ENCODE measurements at regions not wholly inside any gene's neighbourhood (a gene's known extent, or its start where the extent isn't known, plus 50 kb on each side); places are given as distances from the start of the nearest gene placed in this dataset.
A peak's percentile ranks its signal among the peaks of the same experiment; 100 is the strongest.
"Not testable (repeated sequence)": the region's sequence is repeated elsewhere in the genome, so short reads cannot be mapped to it uniquely, and the experiment has no call there.

DNA sequence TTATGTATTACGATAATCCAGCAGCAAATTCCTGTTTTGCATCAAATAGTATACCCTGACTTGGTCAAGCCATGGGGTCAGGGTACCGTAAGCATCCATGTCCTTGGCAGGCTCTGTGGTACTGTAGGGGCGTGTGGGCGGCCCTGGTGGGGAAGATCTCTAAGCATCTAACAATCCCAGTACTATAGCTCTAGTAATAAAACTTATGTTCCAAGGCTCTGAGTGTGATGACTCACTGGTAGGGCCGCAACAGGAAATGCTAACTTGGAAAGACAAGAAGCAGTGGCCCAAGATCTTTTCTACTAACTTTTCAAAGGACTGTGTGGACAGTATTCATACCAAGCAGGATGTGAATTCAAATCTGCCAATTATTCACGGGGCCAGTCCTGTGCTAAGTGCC is 63.8 kb downstream of the CLEC18A start:
- DNase-seq (ENCODE audit: low spot score): peak; percentile 11

DNA sequence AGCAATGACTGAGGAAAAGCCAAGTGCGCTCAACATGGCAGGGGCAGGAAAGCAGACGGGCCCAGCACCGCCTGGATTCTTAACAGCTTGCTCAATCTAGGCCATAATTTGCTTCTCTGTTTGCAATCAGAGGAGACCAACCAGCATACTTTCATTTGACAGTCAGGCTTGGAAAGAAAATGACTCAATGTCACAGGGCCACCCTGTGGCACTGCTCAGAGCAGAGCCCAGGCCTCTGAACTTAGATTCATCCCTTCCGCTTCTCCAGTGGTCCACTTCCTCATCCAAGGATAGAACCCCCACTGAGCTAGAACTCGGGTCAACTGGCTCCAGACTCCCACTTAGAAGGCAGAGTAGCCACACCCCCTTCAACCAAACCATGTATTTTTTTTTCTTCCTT is 65.6 kb downstream of the CLEC18A start:
- not testable (repeated sequence) for DNase-seq (ENCODE audit: low spot score)

DNA sequence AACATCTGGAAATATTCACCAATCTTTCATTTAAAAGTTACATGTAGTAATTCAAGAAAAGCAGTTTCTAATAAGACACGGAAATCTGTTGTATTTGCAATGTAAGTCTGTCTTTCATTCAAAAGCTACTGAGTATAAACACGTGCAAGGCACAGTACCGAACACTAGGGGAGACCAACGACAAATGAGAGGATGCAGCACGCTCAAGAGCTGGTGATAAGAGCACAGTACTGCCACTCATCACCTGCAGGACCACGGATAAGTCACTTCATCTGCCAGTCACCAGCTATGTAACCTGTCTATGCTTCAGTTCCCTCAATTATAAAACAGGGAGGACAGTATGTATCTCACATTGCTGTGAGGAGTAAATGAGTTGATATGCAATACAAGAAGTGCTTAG is 67.1 kb downstream of the CLEC18A start:
- peak; percentile 22 for DNase-seq (ENCODE audit: low spot score)

DNA sequence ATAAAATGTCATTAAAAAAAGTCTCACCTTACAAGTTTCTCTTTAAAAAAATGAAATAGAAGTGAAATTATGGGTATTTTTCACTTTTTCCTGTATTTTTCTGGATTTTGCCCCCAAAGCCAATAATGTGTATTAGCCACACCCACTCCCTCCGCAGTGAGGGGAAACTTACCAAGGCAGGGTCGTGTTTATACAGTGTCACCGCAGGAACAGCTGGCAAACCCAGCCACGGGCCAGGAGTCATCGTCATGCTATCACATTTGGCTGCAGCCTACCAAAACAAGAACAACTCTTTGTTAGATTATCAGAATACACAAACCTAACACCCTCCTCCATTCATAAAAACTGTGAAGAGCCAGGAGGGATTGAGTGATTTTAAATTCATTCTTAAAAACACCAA is 72.1 kb downstream of the CLEC18A start:
- not testable (repeated sequence) for DNase-seq (ENCODE audit: low spot score)

DNA sequence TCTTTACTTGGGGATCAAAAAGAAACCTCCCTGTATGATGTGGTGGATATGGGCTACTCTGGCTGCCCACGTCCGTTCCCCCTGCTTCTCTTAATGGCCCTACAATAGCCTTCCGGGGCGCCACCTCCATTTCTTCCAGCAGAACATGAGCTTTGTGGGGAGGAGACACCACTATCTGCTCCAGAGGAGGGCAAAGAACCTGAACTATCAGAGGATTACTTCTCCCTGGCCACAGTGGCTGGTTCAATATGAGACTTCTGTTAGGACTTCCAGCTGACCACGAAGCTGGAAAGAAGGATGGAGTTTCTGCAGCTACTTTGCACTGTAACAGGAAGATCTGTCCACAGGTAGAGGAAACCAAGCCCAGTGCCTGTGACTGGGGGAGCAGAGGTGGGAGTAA is 72.8 kb downstream of the CLEC18A start:
- DNase-seq (ENCODE audit: low spot score): not testable (repeated sequence)

DNA sequence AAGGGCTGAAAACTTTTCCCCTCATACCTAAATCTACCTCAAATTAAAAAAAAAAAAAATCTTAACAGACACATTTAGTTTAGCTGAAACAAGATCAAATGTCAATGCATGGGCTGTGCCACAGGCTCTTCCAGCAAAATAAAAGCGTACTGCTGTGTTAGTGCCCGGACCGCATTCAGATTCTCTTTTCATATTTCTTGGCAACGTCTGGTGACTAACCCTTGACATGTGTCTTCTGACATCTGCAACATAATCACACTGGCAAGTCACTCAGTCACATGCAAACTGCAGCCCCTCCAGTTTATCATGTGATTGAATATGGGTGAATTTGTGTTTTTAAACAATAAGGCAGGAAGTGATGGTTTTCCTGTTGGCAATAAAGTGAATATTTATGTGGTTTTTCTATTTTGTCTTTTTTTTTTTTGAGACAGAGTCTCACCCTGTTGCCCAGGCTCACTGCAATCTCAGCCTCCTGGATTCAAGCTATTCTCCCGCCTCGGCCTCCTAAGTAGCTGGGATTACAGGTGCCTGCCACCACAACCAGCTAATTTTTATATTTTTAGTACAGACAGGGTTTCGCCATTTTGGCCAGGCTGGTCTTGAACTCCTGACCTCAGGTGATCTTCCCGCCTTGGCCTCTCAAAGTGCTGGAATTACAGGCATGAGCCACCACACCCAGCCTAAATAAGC is 75.2 kb downstream of the CLEC18A start:
- DNase-seq (ENCODE audit: low spot score): peak; percentile 78

DNA sequence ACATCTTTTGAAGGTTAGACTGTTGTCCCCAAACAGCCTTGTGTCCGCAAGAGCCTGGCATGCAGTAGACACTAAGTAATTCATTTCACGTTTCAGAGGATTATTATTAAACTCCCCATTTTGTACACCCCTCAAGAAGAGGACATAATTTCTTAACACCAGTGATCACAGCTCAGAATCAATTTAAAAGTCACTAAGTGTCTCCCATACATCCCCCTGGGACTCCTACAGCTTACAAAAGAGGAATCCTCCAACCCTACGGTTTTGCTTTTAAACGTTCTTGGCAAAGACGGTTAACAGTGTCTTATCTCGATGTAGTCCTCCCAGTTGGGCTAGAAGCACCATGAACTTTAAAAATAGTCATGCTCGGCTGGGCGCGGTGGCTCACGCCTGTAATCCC is 81.2 kb upstream of the PDPR start:
- not testable (repeated sequence) for DNase-seq (ENCODE audit: low spot score)

DNA sequence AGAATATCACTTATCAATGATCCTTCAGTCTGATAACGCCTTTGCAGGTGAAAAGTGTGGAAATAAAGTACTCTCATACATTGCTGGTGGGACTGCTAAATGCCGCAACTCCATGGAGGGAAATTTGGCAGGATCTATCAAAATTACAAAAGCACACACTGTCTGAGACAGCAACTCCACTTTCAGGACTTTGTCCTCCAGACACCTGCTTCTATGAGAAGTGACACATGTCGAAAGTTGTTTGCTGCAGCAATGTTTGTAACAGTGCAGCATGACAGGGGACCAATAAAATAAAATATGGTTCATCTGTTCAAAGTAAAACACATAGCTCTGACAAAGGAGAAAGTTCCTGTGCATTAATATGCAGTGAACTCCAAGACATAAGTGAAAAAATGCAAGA is 76.2 kb upstream of the PDPR start:
- not testable (repeated sequence) for DNase-seq (ENCODE audit: low spot score)

DNA sequence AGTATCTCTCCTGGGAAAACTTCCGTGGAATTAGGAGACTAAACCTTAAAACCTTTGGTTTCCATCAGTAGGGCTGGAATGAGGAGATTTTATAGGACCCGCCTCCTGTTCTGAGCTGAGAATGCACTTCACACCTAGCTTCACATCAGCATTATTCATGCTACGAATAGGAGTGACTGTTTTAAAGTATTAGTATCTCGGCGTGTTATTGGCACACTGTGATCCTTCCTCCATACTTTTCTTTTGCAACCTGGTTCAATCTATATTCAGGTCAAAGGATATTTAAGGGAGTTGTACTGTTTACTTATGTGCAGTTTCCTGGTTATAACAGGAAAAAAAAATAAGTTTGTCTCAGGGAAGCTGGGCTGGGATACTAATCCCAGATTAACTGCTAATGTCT is 73.6 kb upstream of the PDPR start:
- DNase-seq (ENCODE audit: low spot score): not testable (repeated sequence)

DNA sequence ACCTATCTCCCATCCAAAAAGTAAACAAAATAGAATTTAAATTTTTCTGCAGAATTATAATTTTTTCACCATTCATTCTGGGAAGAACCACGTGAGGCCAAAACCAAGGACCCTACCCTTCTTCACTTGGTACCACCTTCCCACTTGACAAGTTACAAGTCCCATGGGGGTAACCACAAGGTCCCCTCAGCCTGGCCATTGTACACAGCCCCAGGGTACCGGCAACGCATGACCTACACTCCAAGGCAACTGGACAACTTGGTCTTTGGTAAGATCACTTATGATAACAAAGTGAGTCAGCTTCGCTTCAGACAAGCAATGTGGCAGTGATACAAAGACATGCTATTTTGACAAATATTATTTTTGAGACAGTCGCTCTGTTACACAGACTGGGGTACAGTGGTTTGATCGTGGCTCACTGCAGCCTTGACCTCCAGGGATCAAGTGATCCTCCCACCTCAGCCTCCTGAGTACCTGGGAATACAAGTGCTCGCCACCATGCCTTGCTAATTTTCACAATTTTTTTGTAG is 70.5 kb upstream of the PDPR start:
- not testable (repeated sequence) for DNase-seq (ENCODE audit: low spot score)

DNA sequence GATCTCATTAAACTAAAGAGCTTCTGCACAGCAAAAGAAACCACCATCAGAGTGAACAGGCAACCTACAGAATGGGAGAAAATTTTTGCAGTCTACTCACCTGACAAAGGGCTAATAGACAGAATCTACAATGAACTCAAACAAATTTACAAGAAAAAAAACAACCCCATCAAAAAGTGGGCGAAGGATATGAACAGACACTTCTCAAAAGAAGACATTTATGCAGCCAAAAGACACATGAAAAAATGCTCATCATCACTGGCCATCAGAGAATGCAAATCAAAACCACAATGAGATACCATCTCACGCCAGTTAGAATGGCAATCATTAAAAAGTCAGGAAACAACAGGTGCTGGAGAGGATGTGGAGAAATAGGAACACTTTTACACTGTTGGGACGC is 67.6 kb upstream of the PDPR start:
- DNase-seq (ENCODE audit: low spot score): not testable (repeated sequence)

DNA sequence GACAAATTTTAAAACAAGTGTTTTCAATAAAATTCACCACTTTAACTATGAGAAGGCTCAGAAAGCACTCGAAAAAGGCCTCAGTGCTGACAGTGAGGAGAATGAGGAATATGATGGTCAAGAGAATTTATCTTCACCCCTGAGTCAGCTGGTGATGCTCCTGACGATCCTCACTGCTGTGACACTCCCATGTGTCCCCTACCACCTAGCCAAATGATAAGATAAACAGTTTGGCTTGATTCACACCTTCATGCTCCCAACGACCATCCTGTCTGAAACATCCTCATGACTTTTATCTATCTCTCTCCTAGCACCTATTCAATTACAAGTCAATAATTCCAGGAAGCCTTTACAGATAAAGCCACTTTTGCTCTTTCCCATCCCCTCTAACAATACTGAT is 66.0 kb upstream of the PDPR start:
- not testable (repeated sequence) for DNase-seq (ENCODE audit: low spot score)

DNA sequence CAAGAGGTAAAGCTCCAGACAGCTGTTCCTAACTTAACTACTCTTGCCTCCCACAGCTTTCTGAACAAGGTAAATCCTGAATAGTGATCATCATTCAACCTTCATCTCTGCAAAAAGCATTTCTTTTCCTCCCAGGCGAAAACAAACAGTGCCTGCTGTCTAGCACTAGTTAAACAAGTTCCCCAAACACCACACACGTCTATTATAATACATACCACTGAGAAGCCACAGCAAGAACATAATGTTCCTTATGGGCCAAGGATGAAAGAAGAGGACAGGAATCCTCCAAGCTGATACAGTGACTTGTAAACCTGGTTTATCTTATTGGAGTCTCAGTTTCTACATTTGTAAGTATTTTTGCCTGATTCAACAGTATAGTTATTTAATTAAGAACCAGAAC is 56.1 kb upstream of the PDPR start:
- DNase-seq (ENCODE audit: low spot score): not testable (repeated sequence)

DNA sequence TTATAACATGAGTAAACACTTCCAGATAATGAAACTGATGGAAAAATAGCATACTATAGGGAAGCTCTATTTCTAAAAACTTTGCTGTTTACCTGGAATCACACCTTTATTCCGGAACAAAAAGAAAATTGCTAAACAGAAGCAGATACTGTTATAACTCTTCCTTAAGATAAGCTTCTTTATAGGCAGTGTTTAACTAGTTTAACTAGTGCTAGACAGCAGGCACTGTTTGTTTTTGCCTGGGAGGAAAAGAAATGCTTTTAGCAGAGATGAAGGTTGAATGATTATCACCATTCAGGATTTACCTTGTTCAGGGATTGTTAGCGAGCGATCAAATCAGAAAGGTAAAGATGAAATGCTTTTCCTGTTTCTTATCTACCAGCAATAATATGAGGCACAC is 54.7 kb upstream of the PDPR start:
- DNase-seq (ENCODE audit: low spot score): not testable (repeated sequence)

DNA sequence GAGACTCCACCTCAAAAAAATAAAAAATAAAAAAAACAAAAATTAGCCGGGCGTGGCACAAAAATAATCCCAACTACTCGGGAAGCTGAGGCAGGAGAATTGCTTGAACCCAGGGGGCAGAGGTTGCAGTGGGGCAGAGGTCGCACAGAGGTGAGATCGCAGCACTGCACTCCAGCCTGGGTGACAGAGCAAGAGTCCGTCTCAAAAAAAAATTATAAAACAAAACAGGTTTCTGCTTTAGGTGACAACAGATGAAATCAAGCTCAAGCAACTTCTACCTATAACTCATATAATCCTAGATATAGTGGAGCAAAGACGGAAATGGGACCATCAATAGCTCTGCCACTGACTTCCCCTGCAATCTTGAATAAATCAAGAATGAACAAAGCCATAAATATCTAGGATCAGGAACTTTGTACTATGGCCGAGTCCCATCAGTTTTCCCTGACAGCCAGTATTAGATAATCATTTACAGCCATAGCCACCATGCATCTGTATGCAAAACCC is 53.6 kb upstream of the PDPR start:
- DNase-seq (ENCODE audit: low spot score): not testable (repeated sequence)

DNA sequence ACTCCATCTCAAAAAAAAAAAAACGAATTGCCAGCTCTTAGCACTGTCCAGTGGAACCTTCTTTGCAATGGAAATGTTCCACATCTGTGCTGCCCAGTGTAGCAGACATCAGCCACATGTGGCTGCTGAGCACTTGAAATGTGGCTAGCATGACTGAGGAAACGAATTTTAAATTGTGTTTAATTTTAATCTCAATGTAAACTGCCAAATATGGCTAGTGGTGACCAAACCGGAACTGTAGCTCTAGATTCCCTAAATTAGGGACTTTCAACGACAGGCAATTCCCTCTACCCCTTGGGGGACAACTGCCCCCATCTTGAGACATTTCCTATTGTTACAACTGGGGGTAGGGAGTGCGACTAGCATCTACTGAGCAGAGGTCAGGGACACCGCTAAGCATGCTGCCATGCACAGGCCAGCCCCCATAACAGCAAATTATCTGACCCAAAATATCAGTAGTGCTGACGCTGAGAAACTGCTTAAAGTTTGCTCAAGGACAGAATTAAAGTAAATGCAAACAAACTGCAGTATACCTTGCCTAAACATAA is 52.4 kb upstream of the PDPR start:
- DNase-seq (ENCODE audit: low spot score): not testable (repeated sequence)

DNA sequence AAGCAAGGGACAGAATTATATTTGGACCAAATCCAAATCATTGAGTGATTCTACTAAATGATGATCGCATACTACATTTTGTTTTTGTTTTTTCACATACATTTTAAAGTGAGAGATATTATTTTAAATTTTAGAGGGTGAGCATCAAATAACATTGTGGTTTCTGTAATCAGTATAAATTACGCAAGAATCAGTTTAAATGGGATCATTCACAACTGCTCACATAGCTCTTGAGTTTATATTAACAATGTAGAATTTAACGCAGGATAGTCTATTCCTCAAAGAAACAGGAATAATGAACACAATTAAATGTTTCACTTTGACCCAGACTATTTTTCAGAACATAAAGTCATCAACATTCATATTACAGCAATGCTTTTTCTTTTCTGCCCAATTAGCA is 51.2 kb upstream of the PDPR start:
- DNase-seq (ENCODE audit: low spot score): not testable (repeated sequence)
